Pulmonary artery endothelial cell (primary cell): ENCODE measurements at regions not wholly inside any gene's neighbourhood (a gene's known extent, or its start where the extent isn't known, plus 50 kb on each side); places are given as distances from the start of the nearest gene placed in this dataset.

Source experiments
- DNase-seq: peaks from one replicate; pipeline ENCODE4 v3.0.0-alpha.2; 2011; ENCODE audit warnings: low read depth, low spot score

DNA sequence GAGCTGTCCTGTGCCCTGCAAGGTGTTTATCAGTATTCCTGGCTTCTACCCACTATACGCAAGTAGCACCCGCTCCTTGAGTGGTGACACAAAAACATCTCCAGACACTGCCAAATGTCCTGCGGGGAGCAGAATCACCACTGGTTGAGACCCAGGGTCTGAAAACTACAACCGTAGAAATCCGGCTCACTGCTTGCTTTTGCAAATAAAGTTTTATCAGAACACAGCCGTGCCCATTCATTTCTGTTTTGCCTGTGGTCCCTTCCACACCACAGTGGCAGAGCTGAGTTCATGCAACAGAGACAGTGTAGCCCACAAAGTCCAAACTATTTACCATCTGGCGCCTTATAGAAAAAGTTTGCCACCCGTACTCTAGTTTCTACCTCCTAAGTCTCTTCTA lies 125.7 kb upstream of the DIO3 start:
- DNase-seq: no peak

DNA sequence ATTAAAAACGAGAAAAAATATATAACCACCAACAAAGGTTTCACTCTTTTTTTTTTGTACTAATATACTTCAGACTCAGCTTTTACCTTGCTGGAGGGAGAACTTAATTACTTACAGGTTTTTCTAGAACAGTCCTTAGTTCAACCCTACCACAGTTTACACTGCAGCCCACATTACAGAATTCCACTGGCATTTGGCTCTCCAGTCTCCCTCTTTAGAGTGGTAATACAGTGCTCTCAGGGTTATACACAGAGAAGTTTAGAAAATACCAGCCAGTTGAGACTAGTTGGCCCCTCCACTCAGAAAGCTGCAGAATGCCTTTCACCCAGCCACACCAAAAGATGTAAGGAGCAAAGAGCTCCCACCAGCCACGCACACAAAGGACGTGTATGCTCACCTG lies 122.3 kb upstream of the DIO3 start:
- no peak for DNase-seq

DNA sequence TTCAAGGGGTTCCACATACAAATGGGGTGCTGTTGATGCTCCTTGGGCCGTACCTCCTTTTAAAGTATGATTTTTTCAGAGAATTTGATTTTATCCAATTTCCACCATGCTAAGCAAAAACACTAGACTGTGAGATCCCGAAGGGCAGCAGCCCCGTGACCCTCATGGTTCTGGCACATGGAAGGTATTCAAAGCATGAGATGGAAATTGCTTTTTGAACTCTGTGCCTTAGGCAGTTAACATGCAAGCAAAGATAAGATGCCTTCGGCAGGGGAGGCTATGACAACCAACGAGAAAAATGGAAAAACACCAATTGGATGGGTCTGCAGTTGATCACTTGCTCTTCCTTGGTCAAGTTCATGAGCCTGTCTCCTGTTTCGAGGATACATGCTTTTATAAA lies 120.8 kb upstream of the DIO3 start:
- no peak for DNase-seq

DNA sequence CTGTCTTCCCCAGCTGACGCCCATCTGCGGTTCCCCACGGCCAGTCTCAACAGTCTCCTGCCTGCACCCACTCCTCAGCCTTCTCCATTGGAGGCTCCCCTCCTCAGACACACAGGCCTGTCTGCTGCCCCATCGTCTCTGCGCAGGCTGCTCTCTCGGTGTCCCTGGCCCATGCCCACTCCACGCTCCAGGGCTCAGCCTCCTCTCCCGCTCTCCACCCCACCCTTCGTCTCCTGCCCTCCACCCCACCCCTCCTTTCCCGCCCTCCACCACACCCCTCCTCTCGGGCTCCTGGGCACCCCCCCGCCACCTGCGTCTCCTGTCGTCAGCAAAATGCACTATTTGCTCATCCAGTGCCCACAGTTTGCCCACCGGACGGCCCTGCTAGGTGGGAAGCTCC lies 119.6 kb upstream of the DIO3 start:
- DNase-seq: no peak

DNA sequence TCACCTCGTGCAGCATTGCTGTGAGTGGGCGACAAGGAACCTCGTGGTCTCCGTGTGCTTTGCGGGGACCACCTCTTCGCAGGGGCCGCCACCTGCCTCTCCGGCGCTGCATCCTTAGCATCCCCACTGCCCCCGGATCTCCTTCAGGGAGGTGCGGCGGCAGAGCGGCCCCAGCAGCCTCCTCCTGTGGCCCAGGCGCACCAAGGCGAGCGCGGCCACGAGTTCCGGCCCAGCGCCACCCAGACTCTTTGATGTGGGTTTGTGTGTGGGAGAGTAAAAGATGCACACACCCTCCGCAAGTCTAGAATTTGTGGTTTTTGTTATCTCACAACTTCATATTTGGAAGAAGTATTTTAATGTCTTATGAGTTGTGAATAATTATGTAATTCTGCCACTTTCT lies 118.8 kb upstream of the DIO3 start:
- DNase-seq: no peak

DNA sequence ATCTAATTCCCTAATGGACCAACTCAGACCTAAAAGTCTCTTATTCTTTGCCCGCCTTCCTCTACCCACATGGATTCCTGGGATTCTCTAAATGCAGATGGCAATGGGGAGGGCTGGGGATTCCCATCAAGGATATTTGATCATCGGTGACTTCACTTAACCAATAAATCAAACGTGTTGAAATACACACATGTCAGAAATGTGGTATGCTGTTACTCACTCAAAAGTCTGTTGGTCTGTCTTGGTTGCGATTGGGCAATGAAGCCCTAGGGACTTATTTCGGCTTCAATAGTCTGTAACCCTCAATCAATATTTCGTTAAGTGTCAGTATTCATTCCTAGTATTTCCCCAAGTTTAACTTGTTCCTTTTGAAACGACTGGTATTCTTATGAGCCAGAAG lies 117.2 kb upstream of the DIO3 start:
- DNase-seq: no peak

DNA sequence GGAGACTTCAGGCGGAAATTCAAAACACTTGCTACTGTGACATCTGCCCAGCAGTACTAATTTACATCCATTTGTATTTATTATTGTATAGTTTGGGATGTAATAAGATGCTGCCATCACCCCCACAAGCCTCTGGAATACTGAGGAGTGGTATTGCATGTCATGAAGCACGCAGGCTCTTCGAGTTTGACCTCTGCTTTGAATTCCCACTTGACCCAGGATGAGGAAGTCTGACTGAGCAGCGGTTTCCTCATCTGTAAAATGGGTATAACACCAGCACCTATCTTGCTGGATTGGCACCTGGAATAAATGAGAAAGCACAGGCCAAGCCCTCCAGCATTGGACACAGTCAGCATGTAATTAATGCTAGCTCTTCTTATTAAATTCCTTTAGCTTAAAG lies 116.0 kb upstream of the DIO3 start:
- no peak for DNase-seq

DNA sequence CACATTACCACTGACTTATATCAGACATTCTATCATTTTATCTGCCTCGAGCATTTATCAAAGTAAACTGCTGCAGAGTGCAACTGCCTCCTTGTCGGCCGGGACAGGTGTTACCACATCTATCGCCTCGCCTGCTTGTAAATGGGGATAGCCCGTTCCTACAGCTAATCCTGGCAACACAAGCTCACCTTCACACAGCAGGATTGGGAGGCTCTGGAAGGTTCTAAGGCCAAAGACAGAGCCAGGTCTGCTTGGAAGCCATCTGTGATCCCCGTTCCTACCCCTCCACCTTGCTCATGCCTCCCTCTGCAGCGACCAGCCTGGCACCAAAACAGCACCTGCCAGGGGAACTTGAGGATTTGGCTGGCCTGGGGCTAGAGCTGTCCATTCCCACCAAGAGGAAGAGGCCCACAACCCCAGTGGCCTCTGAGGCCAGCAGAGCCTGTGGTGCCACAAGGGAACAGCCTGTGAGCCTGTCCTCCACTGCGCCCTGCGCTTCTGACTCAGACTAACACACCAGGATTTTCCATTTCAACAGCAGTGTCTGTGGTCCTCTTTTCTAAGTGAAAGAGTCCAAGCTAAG lies 114.8 kb upstream of the DIO3 start:
- no peak for DNase-seq

DNA sequence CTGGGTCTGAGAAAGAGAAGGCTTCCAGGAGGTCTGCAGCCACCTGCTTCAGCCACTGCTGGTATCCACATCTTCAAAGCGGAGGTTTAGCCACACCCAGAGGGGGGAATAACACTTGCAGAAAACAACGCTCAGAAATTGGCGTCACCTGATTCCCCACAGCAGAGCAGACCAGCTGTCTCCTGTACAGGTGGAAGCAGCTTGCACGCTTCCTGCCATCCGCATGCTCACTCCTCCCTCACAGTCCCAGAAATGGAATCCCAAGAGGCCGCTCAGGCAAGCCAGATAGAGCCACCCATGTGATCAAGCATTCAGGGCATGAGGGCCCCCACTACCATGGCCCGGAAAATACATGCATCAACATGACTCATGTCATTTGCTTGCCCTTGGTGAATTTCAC lies 112.2 kb upstream of the DIO3 start:
- DNase-seq: no peak

DNA sequence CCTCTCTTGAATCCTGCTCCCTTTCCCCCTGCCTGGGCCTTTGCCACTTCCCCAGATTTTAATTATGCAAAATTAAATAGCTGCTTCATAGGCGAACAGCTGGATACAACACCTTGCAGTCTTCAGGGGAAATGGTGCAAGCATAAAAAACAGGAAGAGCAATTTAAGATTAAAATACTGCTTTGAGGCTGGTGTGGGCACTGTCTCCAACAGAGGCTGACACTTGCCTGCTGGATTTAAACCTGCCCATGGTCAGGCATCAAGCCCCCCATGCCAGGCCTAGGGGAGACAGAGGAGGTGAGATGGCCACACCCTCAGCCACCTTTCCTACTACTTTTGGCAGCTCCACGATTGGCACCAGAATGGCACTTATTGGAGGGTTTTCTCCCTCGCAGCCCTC lies 110.1 kb upstream of the DIO3 start:
- no peak for DNase-seq

DNA sequence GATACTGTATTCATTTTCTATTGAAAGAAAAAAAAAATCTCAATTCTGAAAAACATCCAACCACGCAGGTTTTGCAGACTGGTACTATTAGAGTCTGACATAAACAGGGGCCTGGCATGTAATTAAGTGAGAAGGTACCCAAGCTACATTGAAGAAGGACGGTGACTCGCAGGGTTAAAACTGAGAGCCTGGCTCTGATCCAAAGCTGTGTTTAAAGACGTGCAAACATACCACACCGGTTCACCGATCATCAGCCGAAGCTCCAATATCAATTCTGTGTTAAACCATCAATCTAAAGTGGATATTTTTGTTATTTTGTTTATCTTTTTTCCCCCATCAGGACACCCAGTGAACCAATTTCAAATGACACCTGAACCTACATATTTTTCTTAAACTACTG lies 108.1 kb upstream of the DIO3 start:
- no peak for DNase-seq

DNA sequence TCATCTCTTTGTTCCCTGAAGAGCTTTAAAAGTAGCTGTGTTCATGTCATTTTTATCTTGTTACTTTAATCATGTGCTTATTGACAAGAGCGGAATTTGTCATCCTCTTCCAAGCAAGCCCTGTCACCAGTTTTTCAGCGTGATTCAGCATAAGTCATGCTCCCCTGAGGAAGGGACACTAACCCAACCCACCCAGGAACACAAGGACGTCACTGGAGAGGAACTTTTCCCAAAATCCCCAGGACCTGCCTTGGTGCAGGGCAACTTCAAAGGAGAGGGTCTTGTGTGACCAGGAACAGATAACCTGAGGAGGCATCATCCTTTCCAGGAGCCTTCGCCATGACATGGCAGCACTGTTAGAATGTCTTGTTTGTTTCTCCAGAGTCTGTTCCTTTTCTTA lies 107.1 kb upstream of the DIO3 start:
- no peak for DNase-seq

DNA sequence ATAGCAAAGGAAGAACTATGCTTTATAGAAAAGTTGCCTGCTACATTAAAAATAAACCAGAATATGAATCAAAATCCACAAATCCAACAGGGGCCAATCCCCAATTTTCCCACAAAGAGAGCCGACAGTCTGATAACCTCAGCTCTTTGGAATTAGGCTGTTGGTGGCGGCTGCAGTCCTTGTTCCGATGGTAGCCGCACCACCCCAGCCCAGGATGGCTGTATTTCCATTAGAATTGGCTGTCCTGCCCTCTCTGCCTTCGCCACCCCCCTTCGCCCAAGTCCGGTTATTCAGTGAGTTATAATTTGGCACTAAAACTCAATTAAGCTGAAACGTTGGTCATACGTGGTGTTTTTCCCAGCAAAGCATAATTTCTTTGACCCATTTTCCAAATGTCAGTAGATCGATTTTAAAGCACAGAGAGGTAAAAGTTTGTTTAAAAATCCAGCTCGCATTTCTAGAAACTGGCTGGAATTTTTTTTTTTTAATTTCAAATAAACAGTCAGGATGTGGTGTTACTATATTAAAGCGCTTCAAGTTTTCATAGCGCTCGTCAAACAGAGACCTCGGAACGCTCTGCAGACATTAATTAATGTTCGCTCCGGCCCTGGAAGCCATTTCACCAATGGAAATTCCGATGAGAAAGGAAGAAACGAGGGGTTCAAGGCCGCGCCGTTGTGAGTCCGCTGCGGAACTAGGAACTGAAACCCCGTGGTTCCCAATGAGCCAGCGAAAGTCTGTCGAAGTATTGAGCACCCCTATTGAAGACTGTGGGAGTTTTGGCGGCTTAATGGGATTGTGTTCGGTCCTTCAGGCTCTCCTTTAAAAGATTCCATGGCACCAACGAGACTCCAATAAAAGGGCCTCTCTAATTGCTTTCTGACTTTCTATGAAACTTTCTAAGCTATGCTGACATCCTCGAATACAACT lies 104.8 kb upstream of the DIO3 start:
- no peak for DNase-seq

DNA sequence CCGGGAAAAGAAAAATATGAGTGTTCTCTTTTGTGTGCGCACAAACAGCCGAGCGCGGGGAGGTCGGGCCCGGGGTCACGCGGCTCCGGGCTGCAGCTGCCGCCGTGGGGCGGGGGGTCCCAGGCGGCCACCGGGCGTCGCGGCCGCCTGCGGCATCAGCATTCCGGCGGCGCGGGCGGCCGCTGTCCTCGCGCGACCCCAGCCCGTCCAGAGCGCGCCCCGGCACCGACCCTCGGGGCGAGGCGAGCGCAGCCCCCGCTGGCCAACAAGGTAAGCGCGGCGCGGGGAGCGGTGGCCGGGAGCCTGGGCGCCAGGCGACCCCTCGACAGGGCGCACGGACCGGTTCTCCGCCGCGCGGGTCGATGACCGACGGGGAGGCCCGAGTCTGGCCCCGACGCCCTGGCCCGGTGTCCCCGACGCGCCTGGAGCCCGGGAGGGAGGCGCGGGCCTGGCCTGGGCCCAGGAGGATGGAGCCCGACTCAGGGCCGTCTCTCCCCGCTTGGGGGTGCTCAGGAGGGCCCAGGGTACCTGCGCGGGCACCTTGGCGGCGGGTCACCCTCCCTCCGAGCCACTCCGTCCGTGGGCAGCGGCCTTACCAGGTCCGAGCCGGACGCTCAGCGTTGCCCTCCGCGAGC lies 103.9 kb upstream of the DIO3 start:
- DNase-seq: no peak

DNA sequence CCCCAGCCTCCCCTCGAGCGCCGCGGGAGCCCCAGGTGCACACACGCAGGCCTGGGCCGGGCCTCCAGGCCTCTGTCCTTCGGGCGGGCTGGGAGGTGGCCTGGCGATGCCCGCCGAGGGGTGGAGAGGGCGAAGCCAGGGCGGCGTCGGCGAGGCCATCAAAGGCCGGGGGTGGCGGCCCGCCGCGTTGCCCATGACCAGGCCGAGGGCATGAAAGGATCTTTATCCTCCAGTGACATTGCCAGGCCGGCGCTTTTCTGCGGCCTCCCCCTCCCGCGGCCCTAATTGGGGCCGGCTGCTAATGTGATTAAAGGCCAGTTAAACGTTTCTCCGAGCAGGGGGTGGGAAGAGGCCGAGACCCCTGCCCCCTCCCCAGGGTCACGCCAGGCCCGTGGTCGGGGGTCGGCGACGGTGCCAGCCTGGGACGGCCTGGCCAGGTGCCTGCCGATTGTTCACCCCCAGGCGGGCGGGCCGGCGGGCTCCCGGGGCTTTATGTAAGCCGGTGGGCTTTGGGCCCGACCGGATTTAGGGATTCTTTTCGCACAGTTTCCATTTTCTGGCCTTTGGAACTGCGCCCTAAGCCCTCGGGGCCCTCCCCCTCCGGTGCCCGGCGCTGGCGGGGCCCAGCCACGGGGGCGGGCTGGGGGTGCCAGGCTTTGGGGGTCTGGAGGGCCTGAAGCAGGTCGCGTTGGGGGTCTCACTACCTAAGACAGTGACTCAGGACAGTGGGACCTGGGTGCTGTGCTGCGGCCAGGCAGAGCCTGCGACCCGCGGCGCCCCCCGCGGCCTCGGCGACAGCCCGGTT lies 103.2 kb upstream of the DIO3 start:
- DNase-seq: no peak

DNA sequence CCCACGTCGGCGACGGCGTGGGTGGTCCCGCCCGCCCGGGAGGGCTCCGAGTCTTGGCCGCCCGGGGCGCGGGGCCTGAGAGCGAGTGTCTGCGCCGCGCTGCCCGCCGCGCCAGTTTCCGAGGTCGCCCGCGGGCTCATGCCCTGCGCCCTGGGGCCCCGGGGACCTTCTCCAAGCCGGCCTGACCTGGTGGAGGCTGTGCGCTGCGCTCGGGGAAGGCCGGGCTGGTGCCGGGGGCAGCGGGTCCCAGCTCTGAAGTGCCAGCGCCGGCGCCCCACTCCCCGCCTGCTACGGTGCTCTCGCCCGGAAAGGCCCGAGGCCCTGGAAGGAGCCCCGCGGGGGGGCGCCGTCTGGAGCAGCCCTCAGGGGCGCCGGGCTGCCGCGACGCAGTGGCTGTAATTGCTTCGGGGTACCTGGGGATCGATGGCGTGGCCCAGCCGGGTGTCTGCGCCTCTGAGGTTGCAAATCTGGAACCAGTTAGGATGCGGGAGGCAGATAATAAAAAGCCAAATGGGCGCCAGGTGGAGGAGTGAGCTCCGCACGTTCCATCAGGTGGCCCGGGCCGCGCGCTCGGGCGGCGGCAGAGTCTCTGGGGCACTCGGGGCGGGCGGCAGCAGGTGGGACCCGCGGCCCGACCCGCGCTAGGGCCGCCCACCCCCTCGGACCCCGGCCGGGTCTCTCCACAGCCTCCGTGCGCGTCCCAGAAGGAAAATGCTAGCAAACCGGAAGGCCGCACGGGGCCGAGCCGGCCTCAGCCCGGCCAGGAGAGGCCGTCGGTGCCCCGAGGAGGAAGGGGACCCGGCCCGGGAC lies 102.3 kb upstream of the DIO3 start:
- no peak for DNase-seq

DNA sequence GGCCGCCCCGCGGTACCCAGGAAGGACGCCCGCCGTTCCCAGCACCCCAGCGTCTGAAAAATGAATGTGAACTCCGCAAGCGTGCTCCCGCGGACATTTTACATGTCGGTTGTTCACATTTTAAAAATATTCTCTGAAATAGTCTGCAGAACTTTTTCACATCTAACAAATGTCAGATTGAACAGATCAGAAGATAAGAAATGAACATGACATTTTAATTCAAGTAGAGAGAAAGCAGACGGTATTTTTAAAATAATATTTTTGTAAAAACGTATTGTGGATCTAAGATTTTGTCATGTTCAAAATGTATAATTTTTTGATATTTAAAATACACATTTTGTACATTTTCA lies 101.8 kb upstream of the DIO3 start:
- DNase-seq: no peak

DNA sequence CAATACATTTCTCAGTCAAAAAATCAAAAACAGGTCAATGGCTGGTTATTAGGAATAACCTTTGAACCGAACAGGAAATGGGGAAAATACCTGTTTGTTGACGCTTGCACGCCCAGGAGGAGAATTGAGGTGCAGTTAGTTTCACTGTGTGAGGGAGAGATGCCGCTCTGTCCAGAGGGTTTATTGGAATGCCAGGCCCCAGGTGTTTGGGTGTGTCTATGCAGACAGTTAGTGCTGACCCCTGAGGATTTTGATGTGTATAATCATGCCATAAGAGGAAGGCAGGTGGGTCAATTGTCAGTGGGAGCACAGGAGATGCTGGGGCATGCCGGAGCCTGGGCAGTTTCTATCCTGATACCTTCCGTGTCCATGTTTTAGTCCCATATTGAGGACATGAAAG lies 100.8 kb upstream of the DIO3 start:
- no peak for DNase-seq

DNA sequence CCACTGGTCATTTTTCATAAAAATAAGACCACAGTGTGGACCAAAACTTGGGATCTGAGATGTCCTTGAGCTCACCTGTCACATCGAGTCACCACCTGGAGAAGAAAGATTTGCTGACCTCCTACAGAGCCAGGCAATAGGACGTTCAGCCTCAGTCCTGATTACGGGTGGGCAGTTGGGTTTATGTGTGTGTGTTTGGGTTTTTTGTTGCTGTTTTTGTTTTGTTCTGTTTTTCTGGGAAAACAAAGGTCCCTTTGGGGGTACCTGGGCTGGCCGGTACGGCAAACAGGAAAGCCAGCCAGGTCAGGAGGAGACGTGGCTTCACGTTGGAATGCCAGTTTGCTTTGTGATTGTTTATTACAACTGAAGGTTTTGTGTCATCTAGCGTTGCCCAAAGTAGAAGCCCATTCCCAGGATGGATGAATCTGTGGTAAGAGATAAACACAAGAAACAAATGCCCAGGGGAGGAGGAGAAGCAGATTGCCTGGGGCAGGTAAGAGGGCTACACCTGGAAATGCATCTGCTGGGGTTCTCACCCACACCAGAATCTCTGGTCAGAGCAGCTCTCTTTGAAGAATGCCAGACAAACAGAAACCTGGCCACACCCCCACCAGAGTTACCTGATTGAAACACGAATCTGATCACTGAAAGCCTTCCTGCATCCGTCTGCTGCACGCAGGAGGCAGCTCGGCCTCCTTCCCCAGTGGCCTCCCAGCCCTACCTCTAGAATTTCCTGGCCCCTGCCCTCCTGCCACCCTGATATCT lies 100.1 kb upstream of the DIO3 start:
- no peak for DNase-seq

DNA sequence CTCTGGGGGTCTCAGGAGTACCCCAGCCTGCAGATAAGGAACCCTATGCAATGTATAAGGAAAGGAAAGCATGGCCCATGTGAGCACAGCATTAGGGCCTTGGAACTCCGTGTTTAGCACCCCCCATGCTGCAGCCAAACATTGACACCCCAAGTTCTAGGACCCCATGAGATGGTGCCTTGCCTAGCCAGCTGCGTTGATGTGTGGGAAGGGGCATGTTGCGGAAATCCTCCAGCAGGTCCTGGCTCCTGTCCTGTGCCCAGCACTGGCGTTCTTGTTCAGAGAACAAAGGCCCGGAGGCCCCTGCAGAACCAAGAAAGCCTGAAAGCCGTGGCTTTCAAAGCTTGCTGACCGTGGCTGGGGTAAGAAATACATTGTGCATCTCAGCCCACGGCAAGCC lies 99.4 kb upstream of the DIO3 start:
- DNase-seq: no peak
